Urinary bladder (tissue), 3 donors: ENCODE measurements at regions not wholly inside any gene's neighbourhood (a gene's known extent, or its start where the extent isn't known, plus 50 kb on each side); places are given as distances from the start of the nearest gene placed in this dataset.

ENCODE experiments used
- DNase-seq: peaks from one replicate; pipeline ENCODE4 v3.0.0-alpha.2; 2015; ENCODE audit errors: extremely low spot score
- H3K27ac ChIP-seq: one replicate; pipeline ENCODE4 v1.5.1; 2013; ENCODE audit warnings: low read depth, mild to moderate bottlenecking, moderate library complexity
- H3K36me3 ChIP-seq: one replicate; pipeline ENCODE4 v1.6.1; 2013; ENCODE audit warnings: mild to moderate bottlenecking, moderate library complexity; ENCODE audit not compliant: insufficient read depth
- H3K4me1 ChIP-seq: one replicate; pipeline ENCODE4 v1.6.1; 2013; ENCODE audit warnings: mild to moderate bottlenecking, moderate library complexity; ENCODE audit not compliant: insufficient read depth
- H3K4me3 ChIP-seq: one replicate; pipeline ENCODE4 v1.5.1; 2013; ENCODE audit warnings: low read depth, low read length
- WGBS: extraction: QIAGEN DNeasy Blood & Tissue Kit; methylation state at CpG from one replicate; pipeline ENCODE4 v1.1.7; 2013; 5-methylcytosine and 5-hydroxymethylcytosine counted together
- donor health status: healthy with polysubstance abuse.
- donor health status: healthy.

- Histone ChIP-seq H3K4me3 (no peak overlapping the region), H3K27ac (no peak overlapping the region), H3K4me1 (no peaks in the 10 kb centered on the region), H3K36me3 (no peaks in the 10 kb centered on the region)
- DNase-seq: no peak
- WGBS: 94% methylated on average over 7 of the region's 7 CpGs
These were observed 152.2 kb upstream of the AFDN start for GRCh38 chr6:167674486-167674885.

- no peak overlapping the region for H3K27ac ChIP-seq
- no peak for DNase-seq
- H3K4me3 ChIP-seq: no peak overlapping the region
- WGBS: 55% methylated on average over 20 of the region's 20 CpGs
- no peaks in the 10 kb centered on the region for H3K4me1 ChIP-seq
- no peaks in the 10 kb centered on the region for H3K36me3 ChIP-seq
These were observed 150.6 kb upstream of the AFDN start for GRCh38 chr6:167676000-167676665.

GRCh38 chr6:167676666-167677421, 149.9 kb upstream of the AFDN start:
- 67% methylated on average over 12 of the region's 12 CpGs for WGBS
- Histone ChIP-seq H3K27ac (no peak overlapping the region), H3K4me1 (no peaks in the 10 kb centered on the region), H3K4me3 (no peak overlapping the region), H3K36me3 (no peaks in the 10 kb centered on the region)
- no peak for DNase-seq

GRCh38 chr6:167677422-167677789, 149.3 kb upstream of the AFDN start:
- Histone ChIP-seq H3K4me1 (no peaks in the 10 kb centered on the region), H3K36me3 (no peaks in the 10 kb centered on the region), H3K4me3 (no peak overlapping the region), H3K27ac (no peak overlapping the region)
- no peak for DNase-seq
- 81% methylated on average over 9 of the region's 9 CpGs for WGBS

GRCh38 chr6:167678102-167679101, 148.3 kb upstream of the AFDN start:
- no peak for DNase-seq
- no peak overlapping the region for H3K4me3 ChIP-seq
- no peak overlapping the region for H3K27ac ChIP-seq
- no peaks in the 10 kb centered on the region for H3K4me1 ChIP-seq
- H3K36me3 ChIP-seq: no peaks in the 10 kb centered on the region
- 8% methylated on average over 62 of the region's 62 CpGs for WGBS

- 72% methylated on average over 12 of the region's 12 CpGs for whole genome bisulfite sequencing
- Histone ChIP-seq H3K27ac (no peak overlapping the region), H3K4me1 (no peaks in the 10 kb centered on the region), H3K36me3 (no peaks in the 10 kb centered on the region), H3K4me3 (no peak overlapping the region)
- no peak for DNase-seq
These were observed 147.5 kb upstream of the AFDN start for GRCh38 chr6:167679122-167679736.

- no peak overlapping the region for H3K4me3 ChIP-seq
- WGBS: 90% methylated on average over 15 of the region's 15 CpGs
- DNase-seq: no peak
- H3K27ac ChIP-seq: no peak overlapping the region
- no peaks in the 10 kb centered on the region for H3K4me1 ChIP-seq
- H3K36me3 ChIP-seq: no peaks in the 10 kb centered on the region
These were observed 146.7 kb upstream of the AFDN start for GRCh38 chr6:167679790-167680604.

GRCh38 chr6:167680605-167681149, 146.0 kb upstream of the AFDN start:
- Histone ChIP-seq H3K36me3 (no peaks in the 10 kb centered on the region), H3K27ac (no peak overlapping the region), H3K4me1 (no peaks in the 10 kb centered on the region), H3K4me3 (no peak overlapping the region)
- WGBS: 95% methylated on average over 15 of the region's 15 CpGs
- DNase-seq: no peak

GRCh38 chr6:167682125-167682524, 144.6 kb upstream of the AFDN start:
- no peak for DNase-seq
- no peak overlapping the region for H3K27ac ChIP-seq
- 91% methylated on average over 11 of the region's 11 CpGs for WGBS

GRCh38 chr6:167682546-167683027, 144.1 kb upstream of the AFDN start:
- no peak for DNase-seq
- whole genome bisulfite sequencing: 72% methylated on average over 5 of the region's 5 CpGs
- H3K27ac ChIP-seq: no peak overlapping the region
- no peaks in the 10 kb centered on the region for H3K36me3 ChIP-seq
- H3K4me3 ChIP-seq: no peak overlapping the region
- no peaks in the 10 kb centered on the region for H3K4me1 ChIP-seq

More at GRCh38 chr6:167682125-167682524, 144.6 kb upstream of the AFDN start:
- H3K4me1 ChIP-seq: no peaks in the 10 kb centered on the region
- no peak overlapping the region for H3K4me3 ChIP-seq
- H3K36me3 ChIP-seq: no peaks in the 10 kb centered on the region

GRCh38 chr6:167683028-167683862, 143.5 kb upstream of the AFDN start:
- no peak overlapping the region for H3K27ac ChIP-seq
- H3K36me3 ChIP-seq: no peaks in the 10 kb centered on the region
- DNase-seq: no peak
- no peak overlapping the region for H3K4me3 ChIP-seq
- WGBS: 62% methylated on average over 19 of the region's 19 CpGs
- no peaks in the 10 kb centered on the region for H3K4me1 ChIP-seq
